ENCODE measurements at regions not wholly inside any gene's neighbourhood (a gene's known extent, or its start where the extent isn't known, plus 50 kb on each side); places are given as distances from the start of the nearest gene placed in this dataset.

DNA sequence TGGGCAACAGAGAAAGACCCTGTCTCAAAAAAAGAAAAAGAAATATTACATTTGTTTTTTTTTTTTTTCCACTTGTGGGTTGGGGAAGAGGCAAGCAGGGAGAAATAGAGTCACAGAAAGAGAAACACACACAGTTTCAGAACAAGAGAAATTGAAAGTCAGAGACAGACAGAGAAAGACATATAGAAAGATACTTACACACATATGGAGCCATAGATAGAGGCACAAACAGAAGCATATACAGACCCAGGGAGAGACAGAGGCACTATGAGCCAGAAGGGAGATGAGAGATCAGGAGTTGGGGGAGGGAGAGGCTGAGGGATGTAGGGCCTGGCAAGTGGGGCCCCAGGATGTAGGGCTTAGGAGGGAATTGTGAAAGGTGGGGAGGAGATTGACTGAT is 55.2 kb upstream of the GIMD1 start:
- DNase-seq, result no peak

DNA sequence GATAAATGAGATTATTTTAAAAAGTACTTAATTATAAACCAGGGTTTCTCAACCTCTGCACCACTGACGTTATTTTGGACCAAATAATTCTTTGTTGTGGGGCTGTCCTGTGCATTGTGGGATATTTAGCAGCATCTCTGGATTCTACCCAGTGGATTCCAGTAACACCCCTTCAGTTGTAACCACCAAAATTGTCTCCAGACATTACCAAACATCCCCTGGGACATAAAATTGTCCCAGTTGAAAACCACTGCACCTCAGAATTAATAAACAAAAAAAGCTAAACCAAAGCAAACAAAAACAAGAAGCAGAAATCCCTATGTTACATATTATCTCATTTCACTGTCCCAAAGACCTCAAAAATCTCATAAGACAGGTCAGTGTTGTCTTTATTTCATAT is 54.2 kb upstream of the GIMD1 start:
- DNase-seq, result no peak

DNA sequence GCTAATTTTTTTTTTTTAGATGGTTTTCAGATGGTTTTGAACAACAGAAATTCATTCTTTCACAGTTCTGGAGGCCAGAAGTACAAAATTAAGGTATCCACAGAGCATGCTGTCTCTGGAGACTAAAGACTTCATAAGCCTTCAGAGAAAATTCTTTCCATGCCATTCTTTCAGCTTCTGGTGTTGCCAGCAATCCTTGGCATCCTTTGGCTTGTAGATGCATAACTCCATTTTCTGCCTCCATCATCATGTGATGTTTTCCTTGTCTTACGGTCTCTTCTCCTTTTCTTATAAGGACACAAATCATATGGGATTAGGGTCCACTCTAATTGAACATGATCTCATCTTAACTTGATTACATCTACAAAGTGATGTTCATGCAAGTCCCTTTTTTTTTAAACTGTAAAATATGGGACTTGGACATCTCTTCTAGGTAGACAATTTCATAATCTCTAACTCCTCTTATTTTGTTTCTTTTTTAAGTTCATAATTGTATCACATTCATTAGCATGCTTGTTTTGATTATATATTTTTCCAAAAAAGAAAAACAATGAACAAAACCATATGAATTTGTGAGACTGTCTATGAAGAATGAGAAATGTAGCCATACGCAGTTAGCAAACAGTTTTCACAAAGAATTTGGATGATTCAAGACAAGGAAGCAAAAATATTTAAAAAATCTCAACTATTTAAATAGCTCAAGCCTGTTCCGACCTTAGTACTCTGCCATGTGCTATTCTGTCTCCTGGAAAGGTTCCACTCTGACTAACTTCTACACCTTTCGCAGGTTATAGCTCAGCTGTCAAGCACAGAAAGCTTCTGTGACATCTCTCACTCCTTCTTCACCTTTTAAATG is 53.1 kb upstream of the GIMD1 start:
- no peak for DNase-seq

DNA sequence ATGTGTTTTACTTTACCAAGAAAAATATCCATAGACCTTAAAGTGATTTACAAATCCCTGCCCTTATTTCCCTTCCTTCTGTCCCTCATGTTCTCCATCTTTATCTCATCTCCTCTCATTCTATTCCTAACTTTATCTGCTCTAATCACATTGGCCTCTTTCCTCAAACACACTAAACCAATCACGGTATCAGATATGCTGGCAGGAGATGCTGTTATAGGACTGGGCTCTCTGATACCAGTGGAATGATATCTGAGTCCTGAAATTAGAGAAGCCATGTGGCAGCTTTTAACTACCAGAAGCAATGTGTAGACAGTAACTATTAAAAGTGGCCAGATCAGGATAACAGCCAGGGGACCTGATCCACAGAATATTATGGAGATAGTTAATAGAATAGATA is 49.9 kb upstream of the GIMD1 start:
- no peak for DNase-seq
